HG03060 (cell line): ENCODE measurements at regions not wholly inside any gene's neighbourhood (a gene's known extent, or its start where the extent isn't known, plus 50 kb on each side); places are given as distances from the start of the nearest gene placed in this dataset.

Experiments
- ATAC-seq: cut with Tn5 transposase; IDR thresholded peaks from one replicate; pipeline ENCODE4 v1.9.1; 2021; ENCODE audit warnings: low read depth, moderate number of reproducible peaks; ENCODE audit not compliant: unreplicated experiment

DNA sequence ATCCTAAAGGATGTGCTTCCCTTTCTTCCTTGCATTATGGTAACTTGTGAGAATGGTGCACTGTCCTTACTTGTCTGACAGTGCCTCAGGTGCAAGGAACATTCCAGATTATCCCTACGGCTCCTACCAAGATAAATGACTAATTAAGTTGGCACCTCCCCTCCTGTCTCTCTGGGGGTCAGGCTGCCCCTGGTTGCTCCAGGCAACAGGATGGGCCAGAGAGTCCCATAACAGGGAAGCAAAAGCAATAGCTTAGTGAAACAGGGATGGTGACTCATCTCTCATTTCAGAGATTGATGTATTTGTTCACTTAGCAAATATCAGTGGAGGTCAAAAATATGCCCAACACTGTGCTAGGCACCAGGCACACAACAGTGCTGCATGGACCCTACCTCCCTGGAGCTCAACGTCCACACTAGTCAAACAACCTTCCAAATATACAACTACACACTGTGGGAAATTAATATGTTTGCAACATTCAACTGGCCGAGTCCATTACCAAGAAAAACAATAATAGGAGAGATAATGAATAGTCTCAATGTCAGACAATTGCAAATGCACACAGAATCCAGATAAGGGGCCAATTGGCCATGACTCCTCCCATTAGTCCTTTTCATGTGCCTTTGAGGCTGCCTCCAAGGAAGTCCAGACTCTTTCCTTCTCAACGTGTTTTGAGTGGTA lies 249.0 kb downstream of the TLE3 start:
- ATAC-seq, result no peak

DNA sequence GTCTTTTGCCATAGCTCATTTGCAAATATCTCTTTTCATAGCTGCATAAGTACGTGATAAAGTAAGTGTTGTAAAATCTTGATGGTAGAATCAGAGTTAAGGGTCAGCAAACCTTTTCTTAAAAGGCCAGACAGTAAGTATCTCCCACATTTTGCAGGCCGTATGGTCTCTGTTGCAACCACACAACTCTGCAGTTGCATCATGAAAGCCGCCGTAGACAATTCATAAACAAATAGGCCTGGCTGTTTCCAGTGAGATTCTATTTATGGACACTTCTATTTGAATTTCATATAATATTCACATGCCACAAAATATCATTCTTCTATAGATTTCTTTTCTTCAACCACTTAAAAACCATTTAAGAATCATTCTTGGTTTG lies 248.5 kb downstream of the TLE3 start:
- ATAC-seq, result no peak

GRCh38 chr15:69852482-69852881 lies 245.2 kb downstream of the TLE3 start:
- no peak for ATAC-seq

GRCh38 chr15:69852916-69853315 lies 244.8 kb downstream of the TLE3 start:
- ATAC-seq, result no peak

- ATAC-seq, result no peak
Measured at GRCh38 chr15:69853544-69853951, 244.2 kb downstream of the TLE3 start.

DNA sequence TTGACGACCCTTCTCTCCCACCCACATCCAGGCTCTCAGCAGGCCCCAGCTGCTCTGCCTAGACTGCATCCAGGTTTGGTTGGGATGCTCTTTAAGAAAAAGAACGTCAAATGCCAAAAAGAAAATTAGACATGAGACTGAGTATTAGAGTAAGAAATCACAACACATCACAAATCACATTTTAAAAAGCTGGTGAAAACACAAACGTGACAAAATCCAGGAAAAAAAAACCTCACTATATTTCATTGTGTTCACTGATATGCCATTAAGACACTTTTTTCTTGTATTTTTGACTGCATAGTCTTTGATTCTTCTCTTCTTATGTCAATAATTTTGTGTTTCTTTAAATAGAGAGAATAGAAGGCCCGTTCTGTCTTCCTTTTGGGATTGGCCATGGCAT lies 243.7 kb downstream of the TLE3 start:
- no peak for ATAC-seq

DNA sequence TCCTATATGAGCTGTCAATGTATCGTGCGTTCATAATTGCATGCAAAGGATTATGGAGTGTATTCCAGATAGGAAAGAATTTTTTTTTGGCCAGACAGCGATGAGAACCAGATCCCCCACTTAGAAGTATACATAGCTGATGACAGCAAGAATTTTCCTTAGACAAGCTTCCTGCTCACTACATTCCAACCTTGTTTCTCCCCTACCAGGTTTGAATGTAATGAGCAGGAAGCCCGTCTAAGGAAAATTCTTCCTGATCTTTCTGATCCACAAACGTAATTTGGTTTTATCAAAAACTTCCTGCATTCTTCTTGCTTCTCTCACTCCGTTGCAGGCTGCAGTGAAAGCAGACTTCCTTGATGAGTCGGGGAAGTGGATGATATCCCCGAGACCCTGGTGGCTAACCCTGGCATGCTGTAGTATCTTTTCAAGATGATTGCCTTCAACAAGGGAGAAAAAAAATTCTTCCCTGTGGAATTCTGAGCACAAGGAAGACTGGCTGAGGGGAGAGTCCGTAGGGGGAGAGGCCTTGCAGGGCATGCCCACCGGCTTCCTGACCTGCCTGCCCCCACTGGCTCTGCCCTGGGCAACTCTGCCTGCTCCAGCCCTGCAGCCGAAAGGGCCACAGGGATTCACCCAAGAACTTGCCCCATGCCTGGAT lies 243.1 kb downstream of the TLE3 start:
- ATAC-seq, result no peak

DNA sequence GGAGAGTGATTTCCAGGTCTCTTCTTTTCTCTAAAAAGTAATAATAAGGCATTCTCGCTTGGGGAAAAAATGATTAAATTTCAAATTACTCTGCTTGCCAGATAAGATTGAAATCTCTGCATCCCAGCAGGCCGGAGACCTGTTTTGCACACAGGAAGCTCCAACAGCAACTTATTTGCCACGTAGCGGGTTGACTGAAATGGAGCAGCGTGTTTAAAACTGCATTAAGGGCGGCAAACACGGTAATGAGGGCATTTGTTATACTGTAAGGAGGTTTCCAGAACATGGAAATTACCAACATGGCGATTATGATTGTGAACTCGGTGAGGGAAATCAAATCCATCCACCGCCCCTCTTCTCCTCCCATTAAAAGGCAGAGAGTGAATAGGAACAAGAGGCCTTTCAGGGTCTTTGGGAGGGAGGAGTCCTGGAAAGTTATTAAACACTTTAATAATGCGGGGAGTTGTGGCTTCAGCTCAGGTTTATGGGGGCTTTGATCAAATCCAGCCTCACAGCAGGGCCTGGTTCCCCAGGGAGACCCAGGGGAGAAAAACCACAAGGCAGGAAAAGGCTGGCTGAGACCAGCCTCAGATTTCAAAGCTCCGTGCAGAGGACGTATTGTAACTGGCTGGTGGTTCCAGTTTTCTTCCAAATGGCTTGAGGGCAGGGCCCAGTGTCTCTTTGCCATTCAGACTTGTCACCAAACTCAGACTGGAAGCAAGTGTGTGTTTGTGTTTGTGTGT lies 242.3 kb downstream of the TLE3 start:
- no peak for ATAC-seq

- no peak for ATAC-seq
Measured at GRCh38 chr15:69857250-69857649, 240.5 kb downstream of the TLE3 start.

DNA sequence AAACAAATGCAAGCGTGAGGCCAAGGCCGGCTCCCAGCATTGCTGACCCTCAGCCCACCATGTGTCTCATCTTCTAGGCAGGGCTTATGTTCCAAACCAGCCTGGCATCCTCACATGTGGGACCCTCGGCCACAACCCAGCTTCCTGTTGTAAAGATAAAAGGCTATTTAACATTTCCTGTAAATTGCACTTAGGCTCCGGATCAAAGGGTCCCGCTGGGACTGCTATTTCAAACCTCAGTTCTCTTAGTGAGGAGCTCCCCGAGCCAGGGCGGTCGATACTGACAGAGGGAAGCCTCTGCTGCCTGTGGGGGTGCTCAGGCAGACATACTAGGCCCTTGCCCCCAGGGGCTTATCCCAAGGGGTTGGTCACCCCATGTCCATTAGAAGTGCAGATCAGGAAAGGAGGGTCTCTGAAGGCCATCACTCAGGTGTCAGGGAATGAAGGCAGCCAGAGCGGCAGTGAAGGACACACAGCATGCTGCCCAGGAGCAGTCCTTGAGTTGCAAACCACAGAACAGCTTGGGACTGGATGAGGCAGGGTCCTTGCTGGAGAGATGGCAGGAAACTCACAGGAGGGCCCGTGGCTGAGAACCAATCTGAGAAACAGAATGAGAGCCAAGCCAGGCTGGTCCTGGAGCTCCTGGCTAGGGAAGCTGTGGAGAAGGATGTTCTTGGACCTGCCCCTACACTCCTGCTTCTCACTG lies 239.9 kb downstream of the TLE3 start:
- no peak for ATAC-seq

- ATAC-seq, result no peak
Measured at GRCh38 chr15:69858456-69858855, 239.3 kb downstream of the TLE3 start.

DNA sequence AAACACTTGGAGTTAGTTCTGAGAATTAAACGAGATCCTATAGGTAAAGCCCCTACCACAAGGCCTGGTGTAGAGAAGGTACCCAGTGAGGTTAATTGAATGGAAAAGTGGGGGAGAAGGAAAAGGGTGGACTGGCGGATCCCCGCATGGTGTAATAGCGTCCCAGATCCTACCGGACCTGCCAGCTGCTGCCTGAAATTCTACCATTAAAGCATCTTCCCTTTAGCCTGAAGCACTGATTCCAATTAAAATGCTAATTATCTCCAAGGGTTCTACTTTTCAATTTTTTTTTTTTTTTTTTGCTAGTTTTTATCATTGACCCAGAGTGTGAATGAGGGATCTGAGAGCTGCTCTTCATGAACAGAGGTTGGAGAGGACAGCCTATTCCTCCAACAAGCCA lies 237.9 kb downstream of the TLE3 start:
- ATAC-seq, result no peak

DNA sequence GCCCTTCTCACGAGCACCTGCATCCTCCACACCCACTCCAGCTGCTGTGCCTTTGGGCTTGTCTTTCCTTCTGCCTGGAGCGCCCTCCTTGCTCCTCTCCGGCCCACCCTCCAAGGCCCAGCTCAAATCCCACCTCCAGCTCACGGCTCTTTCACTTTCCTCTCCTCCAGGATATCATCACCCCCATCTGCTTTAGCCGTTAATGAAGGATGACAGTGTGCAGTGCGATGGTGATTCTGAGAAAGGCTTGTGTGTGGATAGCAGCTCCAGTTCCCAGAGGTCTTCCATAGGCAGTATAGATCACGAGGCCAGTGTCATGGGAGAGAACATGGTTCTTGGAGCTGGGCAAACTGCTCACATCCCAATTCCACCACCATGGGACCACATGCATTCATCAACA lies 237.4 kb downstream of the TLE3 start:
- ATAC-seq, result no peak

DNA sequence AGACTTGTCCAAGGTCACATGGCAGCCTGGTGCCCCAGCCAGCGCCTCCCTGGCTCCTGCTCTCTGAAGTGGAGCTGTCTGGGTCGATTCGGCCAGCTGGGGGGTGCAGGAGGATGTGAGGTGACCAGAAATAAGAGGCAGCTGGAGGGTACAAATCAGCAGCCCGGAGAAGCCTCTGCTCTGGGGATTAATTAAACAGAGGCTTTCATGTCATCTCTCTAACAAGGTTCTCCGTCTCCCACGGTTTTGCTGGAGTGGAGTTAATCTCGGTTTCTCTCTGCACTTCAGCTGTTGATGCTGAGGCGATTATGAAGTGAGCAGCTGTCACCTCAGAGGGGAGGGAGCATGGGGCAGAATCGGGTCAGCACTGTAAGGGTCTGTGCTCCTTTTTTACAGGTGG lies 236.8 kb downstream of the TLE3 start:
- no peak for ATAC-seq

- ATAC-seq, result no peak
Measured at GRCh38 chr15:69861331-69862171, 236.2 kb downstream of the TLE3 start.

DNA sequence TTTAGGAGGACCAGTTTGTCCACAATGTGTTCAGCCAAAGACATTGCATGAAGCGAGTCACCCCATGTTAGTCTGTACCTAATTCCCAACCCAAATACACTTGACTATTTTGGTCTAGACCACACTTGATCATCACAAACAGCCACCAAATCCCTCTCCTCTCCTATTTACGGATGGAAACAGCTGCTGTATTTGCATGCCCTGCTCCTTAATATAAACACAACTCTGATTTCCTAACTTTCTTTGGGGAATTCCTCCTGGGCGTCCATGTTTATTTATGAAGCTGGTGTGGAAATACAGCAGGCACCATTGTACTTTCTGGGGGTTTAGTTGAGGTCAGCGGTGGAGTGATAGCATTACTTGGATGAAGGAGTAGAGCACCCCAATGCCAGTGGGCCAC lies 235.2 kb downstream of the TLE3 start:
- ATAC-seq, result no peak

GRCh38 chr15:69863446-69863845 lies 234.3 kb downstream of the TLE3 start:
- ATAC-seq, result no peak

DNA sequence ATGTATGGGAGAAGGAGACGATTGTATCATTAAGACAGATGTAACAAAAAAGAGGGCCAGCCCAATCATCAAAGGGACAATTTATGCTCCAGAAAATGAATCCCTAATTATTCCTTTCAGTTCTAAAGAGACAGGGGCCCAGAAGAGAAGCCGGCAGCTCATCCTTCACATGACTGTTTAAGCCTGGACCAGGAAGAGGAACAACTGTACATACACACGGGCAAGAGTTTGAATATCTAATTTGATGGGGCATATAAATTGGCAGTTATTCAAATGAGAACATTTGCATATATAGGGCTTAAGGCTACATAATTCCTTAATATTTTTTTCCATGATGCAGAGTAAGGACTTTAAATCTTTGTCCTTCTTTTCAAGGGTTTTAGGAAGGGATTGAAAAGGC lies 232.3 kb downstream of the TLE3 start:
- ATAC-seq, result no peak

- ATAC-seq, result no peak
Measured at GRCh38 chr15:69868756-69869155, 229.0 kb downstream of the TLE3 start.

GRCh38 chr15:69869291-69869690 lies 228.4 kb downstream of the TLE3 start:
- no peak for ATAC-seq
